ENCODE measurements at regions not wholly inside any gene's neighbourhood (a gene's known extent, or its start where the extent isn't known, plus 50 kb on each side); places are given as distances from the start of the nearest gene placed in this dataset.

- TF ChIP-seq CTCF (IDR thresholded peaks at IDR 0.05) (no peak), EP300 (IDR thresholded peaks at IDR 0.05) (no peak), POLR2A (IDR thresholded peaks at IDR 0.05) (no peak)
- intact Hi-C loops (cut with DNase I): no loop called here
- Histone ChIP-seq H3K9me3 (no peaks in the 10 kb centered on the region), H3K36me3 (no peaks in the 10 kb centered on the region), H3K27me3 (no peaks in the 10 kb centered on the region), H3K4me1 (ENCODE audit: insufficient read depth) (peaks cover 2% of the 10 kb centered on the region), H3K27ac (no peak overlapping the region), H3K4me3 (no peak overlapping the region)
- 33 to 48% (median 48%) methylated on average over 2 of the region's 2 CpGs for WGBS, 3 donors
- no peak for DNase-seq
Observed at GRCh38 chr1:218625393-218625792, 280.3 kb downstream of the TGFB2 start.

DNA sequence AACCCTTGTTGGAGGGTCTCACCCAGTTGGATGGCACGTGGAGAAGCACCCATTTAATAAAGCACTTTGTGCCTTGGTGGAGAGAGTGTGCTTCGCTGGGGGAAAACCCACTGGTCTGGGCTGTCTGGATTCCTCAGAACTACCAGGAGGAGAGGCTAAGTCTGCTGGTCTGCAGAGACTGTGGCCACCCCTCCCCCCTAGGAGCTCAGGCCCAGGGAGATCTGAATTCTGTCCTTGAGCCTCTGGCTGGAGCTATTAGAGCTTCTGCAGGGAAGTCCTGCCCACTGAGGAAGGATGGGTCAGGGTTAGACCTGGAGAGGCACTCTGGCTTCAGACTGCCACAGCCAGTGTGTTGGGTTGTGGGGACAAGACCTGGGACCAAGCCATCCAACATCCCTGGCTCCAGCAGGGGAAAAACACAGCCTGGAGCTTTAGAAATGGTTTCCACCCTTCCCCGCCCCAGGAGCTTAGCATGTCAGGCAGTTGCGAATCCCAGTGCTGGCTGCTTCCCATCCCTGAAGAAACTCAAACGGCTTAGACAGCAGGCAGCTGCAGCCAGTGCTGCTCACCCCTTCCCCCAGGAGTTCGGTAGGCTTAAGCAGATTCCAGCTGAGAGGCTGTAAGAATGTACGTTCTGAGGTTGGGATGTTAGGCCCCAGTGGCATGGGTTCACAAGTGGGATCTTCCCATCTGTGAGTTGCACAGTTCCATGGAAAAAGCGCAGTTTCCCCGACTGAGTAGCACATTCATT is 288.3 kb downstream of the TGFB2 start:
- no peak for DNase-seq
- Histone ChIP-seq H3K36me3 (no peaks in the 10 kb centered on the region), H3K9me3 (no peaks in the 10 kb centered on the region), H3K27ac (no peak overlapping the region), H3K4me1 (ENCODE audit: insufficient read depth) (no peaks in the 10 kb centered on the region), H3K4me3 (no peak overlapping the region), H3K27me3 (no peaks in the 10 kb centered on the region)
- no peak for TF ChIP-seq EP300 (IDR thresholded peaks at IDR 0.05)
- TF ChIP-seq POLR2A (IDR thresholded peaks at IDR 0.05): no peak
- TF ChIP-seq CTCF (IDR thresholded peaks at IDR 0.05): no peak
- 88 to 89% (median 88%) methylated on average over 9 of the region's 9 CpGs for WGBS, 3 donors
- intact Hi-C loops (cut with DNase I): no loop called here

DNA sequence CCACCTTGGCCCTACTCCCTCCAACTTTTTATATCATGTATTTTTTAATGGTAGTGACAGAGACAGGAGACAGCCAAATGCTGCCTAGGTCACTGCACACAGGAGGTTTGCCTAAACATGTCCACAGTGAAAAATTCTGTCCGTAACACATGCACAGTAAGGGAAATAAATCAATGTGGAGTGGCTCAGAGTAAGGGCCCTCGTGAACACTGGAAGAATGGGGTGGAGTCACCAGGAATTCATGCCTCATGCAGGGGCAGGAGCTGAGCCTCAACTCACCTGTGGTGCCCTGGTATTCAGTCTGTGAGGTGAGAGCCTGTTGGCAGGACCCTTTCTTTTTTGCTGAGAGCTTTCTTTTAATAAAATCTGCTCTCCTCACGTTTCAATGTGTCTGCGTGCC is 289.1 kb downstream of the TGFB2 start:
- WGBS, 3 donors: 83 to 87% (median 83%) methylated on average over 4 of the region's 4 CpGs
- intact Hi-C loops (cut with DNase I): no loop called here
- Histone ChIP-seq H3K27ac (no peak overlapping the region), H3K4me3 (no peak overlapping the region), H3K27me3 (no peaks in the 10 kb centered on the region), H3K9me3 (no peaks in the 10 kb centered on the region), H3K4me1 (ENCODE audit: insufficient read depth) (no peaks in the 10 kb centered on the region), H3K36me3 (no peaks in the 10 kb centered on the region)
- DNase-seq: no peak
- no peak for TF ChIP-seq EP300 (IDR thresholded peaks at IDR 0.05)
- TF ChIP-seq CTCF (IDR thresholded peaks at IDR 0.05): no peak
- TF ChIP-seq POLR2A (IDR thresholded peaks at IDR 0.05): no peak

- Histone ChIP-seq H3K4me1 (ENCODE audit: insufficient read depth) (no peaks in the 10 kb centered on the region), H3K27ac (no peak overlapping the region), H3K4me3 (no peak overlapping the region), H3K27me3 (no peaks in the 10 kb centered on the region), H3K9me3 (no peaks in the 10 kb centered on the region), H3K36me3 (no peaks in the 10 kb centered on the region)
- TF ChIP-seq POLR2A (IDR thresholded peaks at IDR 0.05): no peak
- TF ChIP-seq EP300 (IDR thresholded peaks at IDR 0.05): no peak
- TF ChIP-seq CTCF (IDR thresholded peaks at IDR 0.05): no peak
- intact Hi-C loops (cut with DNase I): no loop called here
- DNase-seq: no peak
- 79 to 90% (median 85%) methylated on average over 1 of the region's 1 CpG for WGBS, 3 donors
Observed at GRCh38 chr1:218636548-218636947, 291.4 kb downstream of the TGFB2 start.

Measured in ovary (tissue), 7 donors.